SW 1271 (cell line): ENCODE measurements at regions not wholly inside any gene's neighbourhood (a gene's known extent, or its start where the extent isn't known, plus 50 kb on each side); places are given as distances from the start of the nearest gene placed in this dataset.

Experiments used
- DNase-seq, 2 experiments: peaks; one replicate each; lab custom pipeline; 2025; lab: John Stamatoyannopoulos, UW

DNA sequence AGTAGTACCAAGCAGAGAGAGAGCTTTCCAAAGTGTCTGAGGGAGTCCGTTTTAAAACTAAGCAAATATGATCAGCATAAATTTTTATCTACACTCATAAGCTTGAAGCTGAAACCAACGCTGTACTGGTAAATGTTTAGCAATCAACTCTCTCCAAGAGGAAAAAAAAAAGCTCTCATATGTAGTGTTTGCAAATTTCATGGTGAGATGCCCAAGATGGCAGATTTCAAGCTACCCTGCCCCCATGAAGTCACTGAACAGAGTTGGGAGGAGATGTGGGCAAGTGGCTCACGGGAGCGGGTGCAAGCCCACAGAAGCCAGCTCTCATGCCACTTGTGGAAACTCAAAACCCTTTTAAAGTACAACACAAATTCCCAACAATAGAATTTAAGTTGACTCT lies 475.8 kb downstream of the BCAT1 start:
- no peak for DNase-seq

DNA sequence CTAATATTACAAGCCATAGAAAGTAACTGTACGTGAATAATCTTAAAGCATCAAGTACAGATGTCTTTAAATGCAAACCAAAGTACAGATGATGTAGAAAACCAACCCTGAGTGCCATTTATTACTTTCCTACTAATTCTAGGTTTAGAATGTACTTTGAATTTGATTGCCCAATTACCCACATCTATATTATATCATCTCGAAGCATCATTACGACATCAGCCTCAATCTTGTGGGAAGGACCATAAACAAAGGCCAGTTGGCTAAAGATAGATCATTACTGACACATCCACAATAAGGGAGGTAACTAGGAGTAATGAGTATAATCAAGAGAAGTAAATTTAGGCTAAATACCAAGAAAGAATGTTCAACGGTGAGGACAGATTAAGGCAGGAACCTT lies 478.9 kb downstream of the BCAT1 start:
- DNase-seq: no peak

DNA sequence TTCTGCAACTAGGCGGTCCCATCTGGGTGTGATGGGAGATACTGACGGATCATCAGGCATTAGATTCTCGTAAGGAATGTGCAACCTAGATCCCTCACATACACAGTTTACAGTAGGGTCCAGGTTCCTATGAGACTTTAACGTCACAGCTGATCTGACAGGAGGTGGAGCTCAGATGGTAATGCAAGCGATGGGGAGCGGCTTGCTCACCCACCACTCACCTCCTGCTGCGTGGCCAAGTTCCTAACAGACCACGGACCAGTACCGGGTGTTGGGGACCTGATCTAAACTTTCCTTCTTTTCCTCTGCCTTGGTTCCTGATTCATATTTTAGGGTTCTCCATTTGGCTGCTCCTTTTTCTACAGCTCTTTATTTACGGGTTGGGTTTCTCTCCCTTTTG lies 479.8 kb downstream of the BCAT1 start:
- DNase-seq: no peak

DNA sequence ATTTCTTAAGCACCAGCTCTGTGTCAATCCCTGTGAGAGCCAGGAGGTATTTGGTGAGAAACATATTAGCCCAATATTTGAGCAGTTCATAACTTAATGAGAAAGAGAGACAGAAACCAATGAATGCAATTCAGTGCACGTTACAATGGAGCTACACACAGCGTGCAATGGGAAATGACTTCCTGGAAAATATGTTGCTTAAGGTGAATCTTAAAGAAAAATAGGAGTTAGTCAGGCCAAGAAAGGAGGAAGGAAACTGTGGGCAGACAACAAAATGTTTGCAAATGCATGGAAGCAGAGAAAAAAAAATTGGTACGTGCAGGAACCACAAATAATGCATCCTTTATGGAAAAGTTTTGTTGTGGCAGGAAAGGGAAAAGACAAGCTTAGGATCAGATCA lies 481.7 kb downstream of the BCAT1 start:
- DNase-seq: no peak

DNA sequence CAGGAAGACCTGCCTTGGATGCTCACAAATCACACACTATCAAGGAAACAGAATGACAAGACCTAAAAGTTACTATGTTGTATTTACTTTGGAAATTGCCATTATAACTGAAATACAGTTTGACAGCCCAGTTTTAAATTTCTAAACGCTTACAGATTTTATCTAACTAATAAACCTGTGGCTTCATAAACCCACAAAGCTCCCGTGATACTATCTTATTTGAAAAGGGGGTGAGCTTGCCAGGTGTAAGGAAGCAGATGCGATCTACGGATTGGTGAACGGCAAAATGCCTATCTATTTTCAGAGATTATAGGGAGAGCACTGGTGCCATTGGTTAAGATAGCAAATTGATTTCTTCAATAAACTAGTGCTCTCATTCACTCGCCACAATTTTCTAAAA lies 485.5 kb downstream of the BCAT1 start:
- no peak for DNase-seq

DNA sequence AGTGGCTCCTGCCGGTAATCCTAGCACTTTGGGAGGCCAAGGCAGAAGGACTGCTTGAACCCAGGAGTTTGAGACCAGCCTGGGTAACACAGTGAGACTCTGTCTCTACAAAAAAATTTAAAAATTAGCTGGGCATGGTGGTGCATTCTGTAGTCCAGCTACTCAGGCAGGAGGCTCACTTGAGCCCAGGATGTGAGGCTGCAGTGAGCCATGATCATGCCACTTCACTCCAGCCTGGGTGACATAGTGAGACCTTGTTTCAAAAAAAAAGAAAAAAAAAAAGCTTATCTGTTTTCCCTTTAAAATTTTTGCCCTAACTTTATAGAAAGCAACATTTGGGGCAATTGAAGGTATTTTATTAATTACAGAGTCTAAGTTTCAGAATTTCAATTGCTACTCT lies 486.0 kb downstream of the BCAT1 start:
- DNase-seq: no peak

DNA sequence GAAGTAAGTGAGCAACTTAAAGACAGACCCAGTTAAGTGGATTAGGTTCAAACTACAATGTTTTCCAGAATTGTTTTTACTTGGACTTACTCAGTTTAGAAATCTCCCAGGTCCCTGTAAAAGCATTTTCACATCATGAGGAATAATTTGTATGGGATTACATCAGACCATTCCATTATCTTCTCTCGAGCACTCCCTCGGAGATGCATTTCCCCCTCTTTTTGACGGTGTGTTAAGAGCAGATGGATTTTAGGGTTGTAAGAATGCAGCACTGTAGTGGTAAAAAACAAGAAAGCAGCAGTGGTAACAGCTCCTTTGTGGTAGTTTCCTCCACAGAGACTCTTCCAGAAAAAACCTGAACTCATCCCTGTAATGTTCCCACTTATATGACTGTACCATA lies 488.4 kb downstream of the BCAT1 start:
- no peak for DNase-seq

DNA sequence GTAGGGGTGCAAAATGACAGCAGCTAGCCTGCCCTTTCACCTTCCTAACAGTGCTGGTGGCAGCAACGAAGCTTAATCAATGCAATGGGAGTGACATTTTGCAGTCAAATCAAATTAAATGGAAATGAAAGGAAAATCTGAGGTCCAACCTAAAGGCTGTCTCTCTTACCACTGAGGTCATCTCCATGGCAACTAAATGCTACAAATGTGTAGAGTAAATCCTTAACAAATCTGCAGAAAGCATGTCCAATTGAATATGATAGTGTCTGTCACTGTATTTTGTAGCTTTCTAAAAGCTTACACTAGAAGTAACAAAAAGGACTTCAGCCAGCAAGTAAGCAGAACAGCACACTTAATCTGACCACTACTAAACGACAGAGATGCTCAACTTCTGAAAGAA lies 488.8 kb downstream of the BCAT1 start:
- no peak for DNase-seq

DNA sequence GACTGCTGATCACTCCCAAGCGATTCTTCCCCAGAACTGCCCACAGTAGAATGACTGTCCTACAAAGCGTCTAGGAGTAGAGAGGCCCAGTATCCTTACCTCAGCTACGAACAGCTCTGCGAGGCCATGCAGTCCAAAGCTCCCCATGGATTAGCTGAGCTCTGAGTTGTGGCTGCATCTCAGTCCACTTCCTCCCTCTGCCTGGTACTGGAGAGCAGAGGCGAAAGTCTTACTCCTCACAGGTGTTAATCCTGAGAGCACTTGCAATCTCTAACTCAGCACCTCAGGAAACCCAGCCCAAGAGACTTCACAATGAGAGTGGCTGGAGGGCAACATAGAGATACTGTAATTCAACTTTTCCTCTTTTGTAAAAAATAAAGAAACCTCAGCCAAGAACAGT lies 493.1 kb downstream of the BCAT1 start:
- DNase-seq: no peak

DNA sequence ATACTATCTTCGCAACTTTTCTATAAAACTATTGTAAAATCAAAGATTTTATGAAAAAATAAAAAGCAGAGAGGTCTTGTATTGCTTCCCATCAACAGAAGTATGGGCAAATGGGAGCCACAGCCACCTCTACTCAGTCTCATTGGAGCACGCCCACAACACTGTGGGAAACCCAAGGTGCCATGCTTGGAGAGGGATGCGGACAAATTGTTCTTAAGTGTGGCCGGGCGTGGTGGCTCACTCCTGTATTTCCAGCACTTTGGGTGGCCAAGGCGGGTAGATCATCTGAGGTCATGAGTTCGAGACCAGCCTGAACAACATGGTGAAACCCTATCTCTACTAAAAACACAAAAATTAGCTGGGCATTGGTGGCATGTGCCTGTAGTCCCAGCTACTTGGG lies 498.2 kb upstream of the SOX5 start:
- DNase-seq: no peak

DNA sequence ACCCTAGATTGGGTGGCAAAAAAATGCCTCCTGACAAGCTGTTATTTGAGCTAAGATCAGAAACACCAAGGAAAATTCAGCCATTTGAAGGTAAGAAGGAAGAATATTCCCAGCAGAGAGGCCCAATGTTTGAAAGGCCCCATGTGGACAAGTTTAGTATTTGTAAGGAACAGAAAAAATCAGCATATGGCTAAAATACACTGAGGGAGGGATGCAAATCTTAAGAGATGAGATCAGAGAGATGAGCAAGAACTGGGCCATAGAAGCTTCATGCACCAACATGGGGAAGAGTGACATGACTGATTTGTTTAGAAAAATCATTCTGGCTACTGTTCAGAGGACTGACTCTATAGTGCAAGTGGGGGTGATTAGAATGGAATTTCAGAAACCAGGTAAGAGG lies 496.8 kb upstream of the SOX5 start:
- no peak for DNase-seq

DNA sequence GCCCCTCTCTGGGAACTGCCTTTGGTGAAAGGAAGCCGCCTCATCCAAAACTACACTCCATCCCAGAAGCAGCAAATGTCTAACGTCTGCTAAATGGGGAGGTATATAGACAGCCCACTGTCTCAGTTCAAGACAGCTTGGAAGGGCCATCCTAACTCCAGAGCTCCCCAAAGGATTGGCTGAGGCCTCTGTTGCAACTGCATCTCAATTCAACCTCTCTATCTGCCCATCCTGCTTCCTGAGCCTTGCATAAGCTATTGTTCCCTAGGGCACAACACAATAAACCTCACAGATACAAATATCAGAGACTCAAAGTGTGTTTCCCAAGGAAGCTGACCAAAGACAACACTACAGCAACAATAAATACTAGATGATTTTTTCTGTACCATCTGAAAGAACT lies 495.2 kb upstream of the SOX5 start:
- DNase-seq: no peak

DNA sequence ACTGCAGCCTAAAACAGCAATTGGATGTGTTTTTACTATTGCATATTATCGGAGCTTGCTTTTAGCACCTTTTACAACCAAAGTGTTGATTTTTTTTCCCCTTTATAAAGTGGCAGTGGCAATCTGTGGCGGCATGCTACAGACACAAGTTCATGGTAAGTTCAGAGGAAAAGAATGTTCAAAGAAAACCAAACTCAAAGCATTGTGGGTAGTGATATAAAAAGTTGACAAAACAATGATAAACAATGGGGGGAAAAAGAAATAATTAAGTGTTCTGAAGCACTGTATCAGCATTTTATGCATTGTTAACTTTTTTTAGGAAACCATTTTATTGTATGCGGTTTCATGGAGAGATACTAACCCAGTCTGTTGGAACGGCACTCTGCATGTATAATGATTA lies 492.0 kb upstream of the SOX5 start:
- no peak for DNase-seq

DNA sequence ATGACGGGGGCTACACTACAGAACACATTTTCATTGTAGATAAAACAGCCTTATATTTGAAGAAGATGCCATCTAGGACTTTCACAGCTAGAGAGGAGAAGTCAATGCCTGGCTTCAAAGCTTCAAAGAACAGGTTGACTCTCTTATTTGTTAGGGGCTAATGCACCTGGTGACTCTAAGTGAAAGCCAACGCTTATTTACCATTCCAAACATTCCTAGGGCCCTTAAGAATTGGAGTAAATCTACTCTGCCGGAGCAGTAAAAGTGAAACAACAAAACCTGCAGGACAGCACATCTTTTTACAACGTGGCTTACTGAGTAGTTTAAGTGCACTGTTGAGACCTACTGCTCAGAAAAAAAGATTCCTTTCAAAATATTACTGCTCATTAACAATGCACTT lies 487.2 kb upstream of the SOX5 start:
- DNase-seq: no peak

DNA sequence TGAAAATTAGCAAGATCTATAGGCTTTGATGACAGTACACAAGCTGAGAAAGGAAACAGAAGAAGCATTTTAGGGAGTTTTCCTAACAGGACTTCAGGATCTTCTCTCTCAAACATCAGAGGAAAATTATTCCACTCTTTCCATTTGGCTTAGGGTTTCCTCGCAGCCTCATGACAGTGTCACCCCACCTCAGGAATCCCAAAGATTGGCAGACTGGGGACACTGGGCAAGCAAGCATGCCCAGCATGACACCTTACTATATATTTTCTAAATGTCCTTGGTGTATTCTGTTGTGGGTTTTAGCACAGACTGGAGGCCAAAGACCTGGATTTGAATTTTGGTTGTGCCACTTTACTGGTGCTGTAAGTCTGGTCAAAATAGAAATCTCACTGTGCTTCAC lies 482.4 kb upstream of the SOX5 start:
- no peak for DNase-seq

DNA sequence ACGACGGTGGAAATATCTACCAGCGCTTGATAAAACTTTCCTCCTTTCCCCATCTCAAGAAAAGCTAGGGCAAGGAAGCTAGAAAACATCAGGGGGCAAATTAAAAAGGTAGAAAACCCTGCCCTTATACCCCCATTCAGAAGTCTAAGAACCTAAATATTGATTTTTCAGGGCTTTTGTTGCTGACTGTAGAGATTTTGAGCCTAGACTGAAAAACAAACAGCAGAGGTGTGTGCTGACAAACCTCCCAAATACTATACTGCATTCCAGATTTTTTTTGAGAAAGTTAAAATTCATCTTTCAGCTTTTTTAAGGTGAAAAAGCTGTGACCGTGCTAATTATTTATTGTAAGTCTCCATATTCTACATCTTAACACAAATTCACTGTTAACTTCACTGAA lies 478.3 kb upstream of the SOX5 start:
- no peak for DNase-seq

DNA sequence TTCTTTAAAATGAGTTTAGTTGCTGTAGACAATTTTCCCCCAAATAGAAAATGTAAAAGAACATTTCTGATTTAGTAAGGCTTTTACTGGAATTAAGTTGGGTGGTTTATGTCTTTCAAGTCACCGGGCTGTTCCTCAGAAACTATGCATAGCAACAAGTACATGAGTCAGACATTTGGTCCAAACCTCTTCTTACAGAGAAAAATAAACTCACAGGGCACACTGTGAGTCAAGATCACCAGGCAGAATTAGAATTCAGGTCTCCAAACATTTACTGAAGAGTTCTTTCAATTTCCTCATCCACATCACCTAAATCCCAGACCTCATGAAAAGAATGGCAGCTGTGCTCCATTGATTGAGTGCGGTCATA lies 476.1 kb upstream of the SOX5 start:
- no peak for DNase-seq

DNA sequence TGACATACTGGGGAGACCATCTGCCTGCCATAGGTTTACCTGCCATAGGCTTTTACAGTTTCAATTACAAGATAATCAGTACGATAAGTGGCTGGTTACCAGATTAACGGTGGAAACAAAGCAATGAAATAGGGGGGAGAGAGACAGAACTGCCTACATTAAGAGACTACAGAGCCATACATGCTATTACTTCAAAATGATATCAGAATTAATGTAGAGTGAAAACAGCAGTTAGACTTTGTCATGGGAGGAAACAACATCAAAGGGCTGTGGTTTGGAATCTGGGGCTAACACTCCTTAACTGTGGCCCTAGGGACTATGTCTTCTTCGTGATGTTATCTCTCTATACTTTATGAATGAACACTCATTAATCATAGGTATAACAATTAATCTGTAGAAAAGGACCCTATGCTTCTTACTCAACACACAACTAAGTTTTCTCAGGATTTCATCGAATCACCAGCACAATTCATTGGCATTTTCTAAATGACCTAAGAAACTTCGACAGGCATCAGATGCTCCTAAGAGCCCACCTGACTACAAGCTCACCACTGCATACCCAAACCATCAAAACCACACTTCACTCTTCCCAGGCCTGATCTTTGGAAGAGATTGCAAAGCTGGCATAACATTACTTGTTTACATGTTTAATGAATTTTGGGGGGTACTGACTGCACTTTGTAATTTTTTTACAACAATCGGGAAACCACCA lies 475.6 kb upstream of the SOX5 start:
- DNase-seq: no peak

DNA sequence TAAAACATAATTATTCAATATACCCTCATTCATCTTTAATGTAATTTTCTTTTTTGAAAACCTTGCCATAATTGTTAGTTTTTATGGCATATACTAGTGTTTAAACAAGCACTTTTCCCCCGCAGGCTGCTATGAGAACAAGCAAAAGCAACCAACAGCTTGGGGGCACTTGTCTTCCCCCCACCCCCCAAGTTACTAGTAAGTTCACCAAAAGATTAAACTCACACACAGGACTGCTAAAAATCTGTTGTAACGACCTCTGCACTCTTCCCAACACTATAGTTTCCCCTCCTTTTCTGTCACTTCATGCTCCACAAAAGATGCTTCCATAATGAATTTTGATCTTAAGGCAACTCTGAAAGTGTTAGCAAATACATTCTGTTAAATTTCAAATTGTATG lies 474.9 kb upstream of the SOX5 start:
- no peak for DNase-seq

DNA sequence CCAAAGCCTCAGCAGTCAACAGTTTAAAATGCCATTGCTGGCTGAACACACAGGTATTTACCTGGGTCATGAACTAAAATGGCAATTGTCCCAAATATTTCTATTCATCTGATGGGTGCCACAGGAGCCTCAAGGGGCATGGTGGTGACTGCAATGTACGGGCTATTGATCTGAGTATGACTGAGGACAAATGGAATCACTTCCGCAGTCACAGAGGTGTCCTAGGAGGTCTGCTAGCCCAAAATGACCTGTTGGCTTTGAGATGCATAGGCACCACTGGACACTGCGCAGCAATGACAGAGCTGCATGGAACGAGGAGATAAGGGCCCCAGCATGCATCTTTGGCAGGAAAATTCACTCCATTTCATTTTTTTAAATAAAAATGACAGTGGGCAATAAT lies 474.1 kb upstream of the SOX5 start:
- DNase-seq: no peak

DNA sequence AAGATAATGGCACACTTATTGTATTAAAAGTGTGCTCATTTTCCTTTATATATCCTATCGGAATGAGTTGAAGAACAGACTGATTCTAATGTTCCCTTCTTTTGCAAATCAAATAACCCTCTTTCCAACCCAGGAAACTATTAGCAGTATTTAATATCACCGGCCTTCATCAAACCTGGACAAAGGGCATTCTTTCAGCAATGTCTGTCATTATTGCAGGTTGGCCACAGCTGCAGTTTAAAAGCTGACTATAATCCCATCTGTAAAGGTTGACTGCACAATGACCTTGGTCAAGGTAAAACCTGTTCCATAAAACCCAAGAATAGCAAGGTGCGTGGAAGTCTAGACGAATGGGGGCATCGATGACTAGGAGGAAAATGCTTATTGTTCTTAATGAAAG lies 472.3 kb upstream of the SOX5 start:
- no peak for DNase-seq

DNA sequence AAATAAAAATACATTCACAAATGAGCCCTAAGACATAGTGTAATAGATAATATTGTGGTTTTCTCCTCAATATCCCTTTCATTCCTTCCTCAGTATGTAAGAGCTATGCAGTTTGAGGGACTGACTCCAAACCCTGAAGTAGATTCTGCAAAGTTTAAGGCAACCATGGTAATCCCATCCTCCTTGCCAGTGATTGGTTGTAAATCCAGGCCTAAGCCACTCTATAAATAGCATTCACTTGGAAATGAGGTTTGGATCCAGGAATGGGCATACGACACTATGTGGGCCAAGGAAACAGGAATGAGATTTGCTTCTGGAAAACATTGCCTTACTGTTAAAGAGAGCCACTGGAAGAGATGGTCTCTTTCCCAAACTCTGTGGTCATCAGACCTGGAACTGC lies 468.7 kb upstream of the SOX5 start:
- no peak for DNase-seq

DNA sequence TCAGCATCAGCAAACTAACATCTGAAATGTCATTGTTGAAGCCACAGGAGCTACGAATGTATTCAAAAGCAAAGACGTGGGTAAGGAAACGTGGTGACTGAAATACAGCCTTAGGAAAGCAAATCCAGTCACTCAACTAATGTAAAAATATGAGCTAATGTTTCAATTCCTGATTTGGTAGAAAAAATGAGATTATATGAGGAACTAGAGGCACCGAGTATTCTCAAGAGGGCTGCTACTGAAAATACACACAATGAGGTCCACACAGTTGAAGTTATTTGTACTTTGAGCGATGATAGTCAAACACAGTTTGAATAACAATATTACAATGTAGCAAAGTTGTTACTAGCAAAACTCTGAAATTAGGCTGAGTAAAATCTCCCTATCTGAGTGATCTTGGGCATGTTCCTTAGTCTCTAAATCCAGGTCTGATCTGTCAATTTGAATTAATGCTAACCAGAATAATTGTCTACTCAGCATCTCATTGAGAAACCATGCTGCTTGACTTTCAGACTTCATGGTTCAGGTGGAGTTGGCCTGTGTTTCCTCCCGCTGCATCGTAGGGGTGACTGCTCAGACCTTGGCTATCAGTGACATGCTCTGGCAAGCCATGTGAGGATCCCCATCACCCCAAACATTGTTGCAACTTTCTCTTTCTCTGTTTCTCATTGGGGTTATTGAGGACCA lies 467.1 kb upstream of the SOX5 start:
- DNase-seq: no peak

DNA sequence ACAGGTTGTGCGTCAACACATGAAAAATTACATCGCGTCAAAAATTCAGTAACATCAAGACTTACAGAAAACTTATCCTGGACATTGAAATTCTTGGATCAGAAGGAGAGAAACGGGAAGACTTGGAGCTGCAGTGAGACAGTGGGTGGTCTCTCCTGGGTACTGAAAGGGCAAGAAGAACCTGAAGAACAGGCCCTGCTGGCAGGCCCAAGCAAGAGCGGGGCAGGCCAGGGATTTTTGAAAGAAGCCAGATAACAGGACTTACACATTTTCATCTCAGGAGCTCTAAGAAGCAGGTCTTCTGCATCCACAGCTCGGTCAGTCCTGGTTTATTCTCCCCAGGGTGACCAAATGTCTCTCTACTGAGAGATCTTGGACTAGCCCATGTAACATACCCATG lies 466.5 kb upstream of the SOX5 start:
- no peak for DNase-seq
